CD8-positive, alpha-beta memory T cell (primary cell): ENCODE measurements at regions not wholly inside any gene's neighbourhood (a gene's known extent, or its start where the extent isn't known, plus 50 kb on each side); places are given as distances from the start of the nearest gene placed in this dataset.

ENCODE experiments used
- CTCF ChIA-PET: fragments of 350-600 bp; sonication (Branson Sonifier 250); formaldehyde crosslinking; loops from one replicate; lab custom pipeline; 2021; ENCODE audit warnings: antibody characterized with exemption; lab: Charles Lee
- POLR2A ChIA-PET: fragments of 350-600 bp; sonication (Branson Sonifier 250); formaldehyde crosslinking; loops from one replicate; lab custom pipeline; 2021; ENCODE audit warnings: antibody characterized with exemption; lab: Charles Lee
- DNase-seq, 5 donors: peaks; one replicate each; pipeline versions ENCODE4 v3.0.0 to v3.0.0-alpha.2; 2020 to 2022; ENCODE audit warnings: mixed read lengths in 1 of 5
- H3K27ac ChIP-seq: one replicate; pipeline ENCODE4 v1.7.0; 2013; ENCODE audit warnings: low read depth, mild to moderate bottlenecking, low read length, moderate library complexity
- H3K27me3 ChIP-seq: 2 replicates; pipeline ENCODE4 v1.7.0; 2013; ENCODE audit warnings: low read length, mild to moderate bottlenecking; ENCODE audit not compliant: insufficient read depth, poor library complexity, severe bottlenecking
- H3K36me3 ChIP-seq: 2 replicates; pipeline ENCODE4 v1.7.0; 2013; ENCODE audit warnings: mild to moderate bottlenecking, low read length, moderate library complexity; ENCODE audit not compliant: insufficient read depth
- H3K4me1 ChIP-seq: 2 replicates; pipeline ENCODE4 v1.7.0; 2013; ENCODE audit warnings: mild to moderate bottlenecking, low read length, moderate library complexity; ENCODE audit not compliant: insufficient read depth
- H3K4me3 ChIP-seq: 2 replicates; pipeline ENCODE4 v1.7.0; 2013; ENCODE audit warnings: mild to moderate bottlenecking, low read length
- H3K9me3 ChIP-seq: 2 replicates; pipeline ENCODE4 v1.7.0; 2013; ENCODE audit warnings: mild to moderate bottlenecking, low read length
- H3K27ac Mint-ChIP-seq, 8 donors: one replicate each; pipeline ENCODE4 v1.8.0; 2020 to 2021; ENCODE audit warnings: mixed read lengths in 8 of 8, mild to moderate bottlenecking in 6 of 8, inconsistent platforms in 3 of 8, moderate library complexity in 3 of 8
- H3K27me3 Mint-ChIP-seq, 2 donors: one replicate each; pipeline ENCODE4 v1.8.0; 2020 to 2021; ENCODE audit warnings: mixed read lengths in 2 of 2, mild to moderate bottlenecking in 1 of 2, moderate library complexity in 1 of 2
- H3K36me3 Mint-ChIP-seq, 3 donors: one replicate each; pipeline ENCODE4 v1.8.0; 2020 to 2021; ENCODE audit warnings: mixed read lengths in 3 of 3, inconsistent platforms in 1 of 3, mild to moderate bottlenecking in 1 of 3
- H3K4me1 Mint-ChIP-seq, 3 donors: one replicate each; pipeline ENCODE4 v1.8.0; 2020 to 2021; ENCODE audit warnings: mixed read lengths in 3 of 3, inconsistent platforms in 1 of 3, mild to moderate bottlenecking in 1 of 3
- H3K4me3 Mint-ChIP-seq, 7 donors: one replicate each; pipeline ENCODE4 v1.8.0; 2020 to 2021; ENCODE audit warnings: mixed read lengths in 7 of 7, mild to moderate bottlenecking in 6 of 7, moderate library complexity in 4 of 7, inconsistent platforms in 2 of 7
- H3K9me3 Mint-ChIP-seq, 5 donors: one replicate each; pipeline ENCODE4 v1.8.0; 2020 to 2022; ENCODE audit warnings: mixed read lengths in 5 of 5, mild to moderate bottlenecking in 3 of 5, moderate library complexity in 2 of 5, inconsistent platforms in 1 of 5

- no peaks in the 10 kb centered on the region for H3K36me3 ChIP-seq
- POLR2A ChIA-PET = no interaction called here
- H3K27me3 ChIP-seq = no peaks in the 10 kb centered on the region
- H3K4me1 Mint-ChIP-seq = peaks cover 21 to 25% (median 22%) of the 10 kb centered on the region in 3 donors
- CTCF ChIA-PET = no interaction called here
- H3K9me3 ChIP-seq = no peaks in the 10 kb centered on the region
- no peaks in the 10 kb centered on the region for H3K9me3 Mint-ChIP-seq
- H3K4me3 Mint-ChIP-seq = peak overlapping the region in 1 of 7 donors; percentile 6
- H3K27me3 Mint-ChIP-seq = peaks cover 1 to 13% of the 10 kb centered on the region in 2 donors
- H3K4me3 ChIP-seq = no peak overlapping the region
- no peak for DNase-seq
- H3K27ac ChIP-seq = no peak overlapping the region
- H3K36me3 Mint-ChIP-seq = no peaks in the 10 kb centered on the region
- H3K27ac Mint-ChIP-seq = peak overlapping the region in 2 of 8 donors; percentile 1 to 12
- H3K4me1 ChIP-seq = peaks cover 15% of the 10 kb centered on the region
Measured at GRCh38 chr6:14640631-14641030, 523.1 kb downstream of the CD83 start.

GRCh38 chr6:14641423-14642135 is 524.0 kb downstream of the CD83 start:
- ChIA-PET CTCF (no interaction called here), POLR2A (no interaction called here)
- Mint-ChIP-seq H3K4me3 (no peak overlapping the region), H3K36me3 (no peaks in the 10 kb centered on the region), H3K27me3 (peaks cover 1 to 13% of the 10 kb centered on the region in 2 donors), H3K4me1 (peaks cover 12 to 16% (median 12%) of the 10 kb centered on the region in 3 donors), H3K9me3 (no peaks in the 10 kb centered on the region), H3K27ac (no peak overlapping the region)
- Histone ChIP-seq H3K27me3 (no peaks in the 10 kb centered on the region), H3K4me1 (peaks cover 5% of the 10 kb centered on the region), H3K27ac (no peak overlapping the region), H3K36me3 (no peaks in the 10 kb centered on the region), H3K4me3 (no peak overlapping the region), H3K9me3 (no peaks in the 10 kb centered on the region)
- DNase-seq = no peak

- ChIA-PET CTCF (no interaction called here), POLR2A (no interaction called here)
- Histone ChIP-seq H3K9me3 (no peaks in the 10 kb centered on the region), H3K36me3 (no peaks in the 10 kb centered on the region), H3K4me1 (no peaks in the 10 kb centered on the region), H3K27ac (no peak overlapping the region), H3K4me3 (no peak overlapping the region), H3K27me3 (no peaks in the 10 kb centered on the region)
- no peak overlapping the region for H3K27ac Mint-ChIP-seq
- H3K4me1 Mint-ChIP-seq = peaks cover 6 to 10% (median 7%) of the 10 kb centered on the region in 3 donors
- no peak overlapping the region for H3K4me3 Mint-ChIP-seq
- no peak for DNase-seq
- no peaks in the 10 kb centered on the region for H3K9me3 Mint-ChIP-seq
- H3K27me3 Mint-ChIP-seq = peaks cover 1 to 13% of the 10 kb centered on the region in 2 donors
- H3K36me3 Mint-ChIP-seq = no peaks in the 10 kb centered on the region
Measured at GRCh38 chr6:14642136-14642505, 524.5 kb downstream of the CD83 start.

GRCh38 chr6:14642842-14643241 is 525.3 kb downstream of the CD83 start:
- Mint-ChIP-seq H3K36me3 (no peaks in the 10 kb centered on the region), H3K4me3 (no peak overlapping the region), H3K4me1 (peaks cover 0 to 5% (median 3%) of the 10 kb centered on the region in 3 donors), H3K27me3 (peaks cover 1 to 13% of the 10 kb centered on the region in 2 donors), H3K9me3 (no peaks in the 10 kb centered on the region), H3K27ac (no peak overlapping the region)
- no peak for DNase-seq
- Histone ChIP-seq H3K9me3 (no peaks in the 10 kb centered on the region), H3K36me3 (no peaks in the 10 kb centered on the region), H3K27me3 (no peaks in the 10 kb centered on the region), H3K4me1 (no peaks in the 10 kb centered on the region), H3K4me3 (no peak overlapping the region), H3K27ac (no peak overlapping the region)
- ChIA-PET POLR2A (no interaction called here), CTCF (no interaction called here)

- peaks cover 0 to 2% (median 0%) of the 10 kb centered on the region in 3 donors for H3K4me1 Mint-ChIP-seq
- no peak overlapping the region for H3K27ac Mint-ChIP-seq
- no peaks in the 10 kb centered on the region for H3K9me3 ChIP-seq
- H3K27me3 Mint-ChIP-seq = peaks cover 0 to 8% of the 10 kb centered on the region in 2 donors
- H3K36me3 Mint-ChIP-seq = no peaks in the 10 kb centered on the region
- no peaks in the 10 kb centered on the region for H3K9me3 Mint-ChIP-seq
- no peaks in the 10 kb centered on the region for H3K4me1 ChIP-seq
- no peak overlapping the region for H3K27ac ChIP-seq
- ChIA-PET POLR2A (no interaction called here), CTCF (no interaction called here)
- no peaks in the 10 kb centered on the region for H3K36me3 ChIP-seq
- no peak overlapping the region for H3K4me3 ChIP-seq
- no peaks in the 10 kb centered on the region for H3K27me3 ChIP-seq
- DNase-seq = no peak
- H3K4me3 Mint-ChIP-seq = no peak overlapping the region
Measured at GRCh38 chr6:14644381-14644780, 526.8 kb downstream of the CD83 start.

GRCh38 chr6:14645221-14645620 is 527.6 kb downstream of the CD83 start:
- Histone ChIP-seq H3K36me3 (no peaks in the 10 kb centered on the region), H3K4me1 (no peaks in the 10 kb centered on the region), H3K4me3 (no peak overlapping the region), H3K27ac (no peak overlapping the region), H3K27me3 (no peaks in the 10 kb centered on the region), H3K9me3 (no peaks in the 10 kb centered on the region)
- POLR2A ChIA-PET = no interaction called here
- DNase-seq = no peak
- Mint-ChIP-seq H3K4me1 (no peaks in the 10 kb centered on the region), H3K4me3 (no peak overlapping the region), H3K9me3 (no peaks in the 10 kb centered on the region), H3K27ac (no peak overlapping the region), H3K36me3 (no peaks in the 10 kb centered on the region), H3K27me3 (peaks cover 0 to 7% of the 10 kb centered on the region in 2 donors)
- CTCF ChIA-PET = no interaction called here

GRCh38 chr6:14645841-14646240 is 528.3 kb downstream of the CD83 start:
- no peak overlapping the region for H3K4me3 ChIP-seq
- POLR2A ChIA-PET = no interaction called here
- H3K27ac Mint-ChIP-seq = no peak overlapping the region
- H3K4me1 Mint-ChIP-seq = no peaks in the 10 kb centered on the region
- H3K36me3 Mint-ChIP-seq = no peaks in the 10 kb centered on the region
- no peaks in the 10 kb centered on the region for H3K9me3 Mint-ChIP-seq
- H3K27me3 Mint-ChIP-seq = peaks cover 0 to under 1% of the 10 kb centered on the region in 2 donors
- no peak overlapping the region for H3K27ac ChIP-seq
- H3K36me3 ChIP-seq = no peaks in the 10 kb centered on the region
- no peaks in the 10 kb centered on the region for H3K9me3 ChIP-seq
- H3K27me3 ChIP-seq = no peaks in the 10 kb centered on the region
- CTCF ChIA-PET = no interaction called here
- no peak overlapping the region for H3K4me3 Mint-ChIP-seq
- no peak for DNase-seq
- no peaks in the 10 kb centered on the region for H3K4me1 ChIP-seq

GRCh38 chr6:14646371-14646770 is 528.8 kb downstream of the CD83 start:
- Mint-ChIP-seq H3K36me3 (no peaks in the 10 kb centered on the region), H3K27me3 (no peaks in the 10 kb centered on the region), H3K9me3 (no peaks in the 10 kb centered on the region), H3K4me3 (no peak overlapping the region), H3K4me1 (no peaks in the 10 kb centered on the region), H3K27ac (no peak overlapping the region)
- DNase-seq = no peak
- no peak overlapping the region for H3K27ac ChIP-seq
- H3K36me3 ChIP-seq = no peaks in the 10 kb centered on the region
- ChIA-PET POLR2A (no interaction called here), CTCF (no interaction called here)
- no peaks in the 10 kb centered on the region for H3K4me1 ChIP-seq
- H3K27me3 ChIP-seq = no peaks in the 10 kb centered on the region
- no peak overlapping the region for H3K4me3 ChIP-seq
- H3K9me3 ChIP-seq = no peaks in the 10 kb centered on the region
